HL-60 (cell line): ENCODE measurements at regions not wholly inside any gene's neighbourhood (a gene's known extent, or its start where the extent isn't known, plus 50 kb on each side); places are given as distances from the start of the nearest gene placed in this dataset.
"Not testable (repeated sequence)": the region's sequence is repeated elsewhere in the genome, so short reads cannot be mapped to it uniquely, and the experiment has no call there.

Experiments used
- DNase-seq, 2 experiments: peaks; one replicate each; pipeline ENCODE4 v3.0.0-alpha.2; 2010 to 2020; ENCODE audit warnings: low read depth in 1 of 2, low spot score in 1 of 2
- H3K27ac ChIP-seq: fragments of 250-450 bp; sonication (Bioruptor Pico); replicated peaks from 2 replicates; pipeline ENCODE4 v1.5.1; 2020; ENCODE audit warnings: mild to moderate bottlenecking, moderate library complexity
- H3K27me3 ChIP-seq: fragments of 250-450 bp; sonication (Bioruptor Pico); 2 replicates; pipeline ENCODE4 v1.5.1; 2021; ENCODE audit warnings: mild to moderate bottlenecking, moderate library complexity; ENCODE audit not compliant: insufficient read depth, poor library complexity, severe bottlenecking
- H3K4me3 ChIP-seq: replicated peaks from 2 replicates; pipeline ENCODE4 v1.5.1; 2011; ENCODE audit warnings: mild to moderate bottlenecking, control low read depth, low read length; ENCODE audit not compliant: insufficient read depth
- GABPA ChIP-seq: IDR thresholded peaks from 2 replicates; pipeline ENCODE4 v1.6.1; 2012; ENCODE audit warnings: low read depth
- POLR2AphosphoS5 ChIP-seq: IDR thresholded peaks from 2 replicates; pipeline ENCODE4 v1.6.1; 2012; ENCODE audit warnings: low read depth
- SPI1 ChIP-seq: IDR thresholded peaks from 2 replicates; pipeline ENCODE4 v1.6.1; 2012; ENCODE audit warnings: low read depth, mild to moderate bottlenecking, borderline replicate concordance
- TF ChIP-seq, protein P1 (sequence below): IDR thresholded peaks from one replicate; pipeline ENCODE4 v1.5.1; 2011; ENCODE audit warnings: low read length, control low read depth, inconsistent platforms; ENCODE audit not compliant: insufficient read depth
- TF ChIP-seq, protein P2 (sequence below): IDR thresholded peaks from 2 replicates; pipeline ENCODE4 v1.6.1; 2012; ENCODE audit warnings: low read depth; ENCODE audit not compliant: insufficient replicate concordance

DNA sequence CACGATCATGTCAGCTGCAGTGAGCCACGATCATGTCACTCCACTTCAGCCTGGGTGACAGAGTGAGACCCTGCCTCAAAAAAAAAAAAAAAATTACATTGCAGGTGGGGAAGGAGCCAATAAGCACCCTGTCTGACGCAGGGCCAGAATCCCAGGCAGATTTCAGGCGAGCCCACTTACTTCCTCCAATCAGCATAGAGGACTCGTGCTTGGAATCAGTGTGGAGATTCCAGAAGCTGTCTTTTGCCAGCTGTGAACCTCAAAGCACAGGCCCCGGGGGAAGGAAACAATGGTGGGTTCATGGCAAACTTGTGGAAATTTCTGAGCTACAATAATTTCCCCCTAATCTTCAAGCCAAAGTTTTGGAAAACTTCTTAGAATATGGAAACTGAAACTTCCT lies 178.2 kb upstream of the ZNF644 start:
- no peak for DNase-seq
- no peak overlapping the region for H3K27ac ChIP-seq
- peaks cover 2% of the 10 kb centered on the region for H3K27me3 ChIP-seq
- TF ChIP-seq, protein P1, sequence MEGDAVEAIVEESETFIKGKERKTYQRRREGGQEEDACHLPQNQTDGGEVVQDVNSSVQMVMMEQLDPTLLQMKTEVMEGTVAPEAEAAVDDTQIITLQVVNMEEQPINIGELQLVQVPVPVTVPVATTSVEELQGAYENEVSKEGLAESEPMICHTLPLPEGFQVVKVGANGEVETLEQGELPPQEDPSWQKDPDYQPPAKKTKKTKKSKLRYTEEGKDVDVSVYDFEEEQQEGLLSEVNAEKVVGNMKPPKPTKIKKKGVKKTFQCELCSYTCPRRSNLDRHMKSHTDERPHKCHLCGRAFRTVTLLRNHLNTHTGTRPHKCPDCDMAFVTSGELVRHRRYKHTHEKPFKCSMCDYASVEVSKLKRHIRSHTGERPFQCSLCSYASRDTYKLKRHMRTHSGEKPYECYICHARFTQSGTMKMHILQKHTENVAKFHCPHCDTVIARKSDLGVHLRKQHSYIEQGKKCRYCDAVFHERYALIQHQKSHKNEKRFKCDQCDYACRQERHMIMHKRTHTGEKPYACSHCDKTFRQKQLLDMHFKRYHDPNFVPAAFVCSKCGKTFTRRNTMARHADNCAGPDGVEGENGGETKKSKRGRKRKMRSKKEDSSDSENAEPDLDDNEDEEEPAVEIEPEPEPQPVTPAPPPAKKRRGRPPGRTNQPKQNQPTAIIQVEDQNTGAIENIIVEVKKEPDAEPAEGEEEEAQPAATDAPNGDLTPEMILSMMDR: no peak
- TF ChIP-seq, protein P2, sequence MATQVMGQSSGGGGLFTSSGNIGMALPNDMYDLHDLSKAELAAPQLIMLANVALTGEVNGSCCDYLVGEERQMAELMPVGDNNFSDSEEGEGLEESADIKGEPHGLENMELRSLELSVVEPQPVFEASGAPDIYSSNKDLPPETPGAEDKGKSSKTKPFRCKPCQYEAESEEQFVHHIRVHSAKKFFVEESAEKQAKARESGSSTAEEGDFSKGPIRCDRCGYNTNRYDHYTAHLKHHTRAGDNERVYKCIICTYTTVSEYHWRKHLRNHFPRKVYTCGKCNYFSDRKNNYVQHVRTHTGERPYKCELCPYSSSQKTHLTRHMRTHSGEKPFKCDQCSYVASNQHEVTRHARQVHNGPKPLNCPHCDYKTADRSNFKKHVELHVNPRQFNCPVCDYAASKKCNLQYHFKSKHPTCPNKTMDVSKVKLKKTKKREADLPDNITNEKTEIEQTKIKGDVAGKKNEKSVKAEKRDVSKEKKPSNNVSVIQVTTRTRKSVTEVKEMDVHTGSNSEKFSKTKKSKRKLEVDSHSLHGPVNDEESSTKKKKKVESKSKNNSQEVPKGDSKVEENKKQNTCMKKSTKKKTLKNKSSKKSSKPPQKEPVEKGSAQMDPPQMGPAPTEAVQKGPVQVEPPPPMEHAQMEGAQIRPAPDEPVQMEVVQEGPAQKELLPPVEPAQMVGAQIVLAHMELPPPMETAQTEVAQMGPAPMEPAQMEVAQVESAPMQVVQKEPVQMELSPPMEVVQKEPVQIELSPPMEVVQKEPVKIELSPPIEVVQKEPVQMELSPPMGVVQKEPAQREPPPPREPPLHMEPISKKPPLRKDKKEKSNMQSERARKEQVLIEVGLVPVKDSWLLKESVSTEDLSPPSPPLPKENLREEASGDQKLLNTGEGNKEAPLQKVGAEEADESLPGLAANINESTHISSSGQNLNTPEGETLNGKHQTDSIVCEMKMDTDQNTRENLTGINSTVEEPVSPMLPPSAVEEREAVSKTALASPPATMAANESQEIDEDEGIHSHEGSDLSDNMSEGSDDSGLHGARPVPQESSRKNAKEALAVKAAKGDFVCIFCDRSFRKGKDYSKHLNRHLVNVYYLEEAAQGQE: no peak
- no peak overlapping the region for H3K4me3 ChIP-seq

DNA sequence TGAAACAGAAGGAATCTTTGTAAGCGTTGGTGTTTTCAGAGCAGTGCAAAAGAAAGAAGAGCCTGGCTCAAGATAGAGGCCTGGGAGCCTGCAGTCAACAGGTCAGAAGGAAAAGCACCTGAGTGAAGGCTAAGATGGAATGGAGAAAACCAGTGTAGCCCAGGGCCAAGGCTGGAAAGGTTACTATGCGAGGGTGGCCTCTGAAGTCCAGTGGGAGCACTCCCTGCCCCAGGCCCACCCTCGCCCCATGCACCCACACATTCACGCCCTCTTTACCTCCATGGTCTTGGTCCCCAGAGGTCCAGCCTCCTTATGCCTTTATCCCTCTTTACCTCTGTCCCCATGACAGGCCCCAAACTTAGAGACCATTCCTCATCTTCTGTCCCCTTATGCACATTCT lies 169.2 kb upstream of the ZNF644 start:
- Histone ChIP-seq H3K27ac (no peak overlapping the region), H3K4me3 (no peak overlapping the region), H3K27me3 (no peaks in the 10 kb centered on the region)
- TF ChIP-seq GABPA (no peak), POLR2AphosphoS5 (no peak), SPI1 (no peak)
- TF ChIP-seq, protein P2: no peak
- TF ChIP-seq, protein P1: no peak
- DNase-seq: no peak

DNA sequence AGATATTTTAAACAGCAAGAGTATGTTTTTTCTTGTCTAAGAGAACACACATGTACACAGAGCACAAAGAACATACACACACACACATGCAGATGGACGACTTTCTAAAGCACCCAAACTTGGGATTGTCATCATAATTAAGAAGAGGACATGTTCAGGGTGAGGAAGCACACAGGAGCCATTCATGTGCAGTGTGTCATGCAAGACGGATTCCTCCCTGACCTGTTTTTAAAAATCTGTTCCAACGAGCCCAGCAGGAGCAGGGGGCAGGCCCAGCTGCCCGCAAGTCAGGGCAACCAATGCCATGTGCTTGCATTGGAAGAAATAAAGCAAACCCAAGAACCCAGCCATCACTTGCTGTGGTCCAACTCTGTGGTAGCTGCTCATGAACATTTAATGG lies 167.3 kb upstream of the ZNF644 start:
- H3K27me3 ChIP-seq: no peaks in the 10 kb centered on the region
- DNase-seq: no peak
- TF ChIP-seq, protein P2: no peak
- TF ChIP-seq POLR2AphosphoS5 (no peak), SPI1 (no peak), GABPA (no peak)
- TF ChIP-seq, protein P1: no peak

DNA sequence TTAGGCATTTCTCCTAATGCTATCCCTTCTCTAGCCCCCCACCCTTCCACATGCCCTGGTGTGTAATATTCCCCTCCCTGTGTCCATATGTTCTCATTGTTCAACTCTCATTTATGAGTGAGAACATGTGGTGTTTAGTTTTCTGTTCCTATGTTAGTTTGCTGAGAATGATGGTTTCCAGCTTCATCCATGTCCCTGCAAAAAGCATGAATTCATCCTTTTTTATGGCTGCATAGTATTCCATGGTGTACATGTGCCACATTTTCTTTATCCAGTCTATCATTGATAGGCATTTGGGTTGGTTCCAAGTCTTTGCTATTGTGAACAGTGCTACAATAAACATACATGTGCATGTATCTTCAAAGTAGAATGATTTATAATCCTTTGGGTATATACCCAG lies 161.0 kb upstream of the ZNF644 start:
- not testable (repeated sequence) for DNase-seq, H3K4me3 ChIP-seq, H3K27ac ChIP-seq, H3K27me3 ChIP-seq

More for the DNA sequence above, 167.3 kb upstream of the ZNF644 start:
- Histone ChIP-seq H3K4me3 (no peak overlapping the region), H3K27ac (no peak overlapping the region)
